ENCODE measurements at regions not wholly inside any gene's neighbourhood (a gene's known extent, or its start where the extent isn't known, plus 50 kb on each side); places are given as distances from the start of the nearest gene placed in this dataset.

- no peak for DNase-seq
These were observed 525.2 kb downstream of the PKHD1 start for GRCh38 chr6:51562198-51562597.

Data from NCI-H2081 treated with DMSO at 0.1 percent for 48 hours (cell line).